Body of pancreas (tissue), 4 donors: ENCODE measurements at regions not wholly inside any gene's neighbourhood (a gene's known extent, or its start where the extent isn't known, plus 50 kb on each side); places are given as distances from the start of the nearest gene placed in this dataset.

ENCODE experiments used
- ATAC-seq: fragments of 150-250 bp; one replicate; pipeline ENCODE4 v1.9.1; 2016
- DNase-seq, 4 donors: peaks; one replicate each; pipeline ENCODE4 v3.0.0-alpha.2; 2019
- H3K27ac ChIP-seq, 4 donors: fragments of 200-600 bp; sonication (generic); 1 replicate in 3 of 4; 2 replicates in 1 of 4; pipeline versions ENCODE4 v1.5.1 to v1.6.1; 2016 to 2019; ENCODE audit warnings: mild to moderate bottlenecking in 1 of 4, mixed read lengths in 1 of 4, moderate library complexity in 1 of 4
- H3K27me3 ChIP-seq, 2 donors: fragments of 200-600 bp; sonication (generic); one replicate each; pipeline ENCODE4 v1.6.0; 2016; ENCODE audit warnings: mild to moderate bottlenecking in 1 of 2
- H3K36me3 ChIP-seq, 2 donors: fragments of 200-600 bp; sonication (generic); replicated peaks in 1 of 2; 2 replicates each; pipeline ENCODE4 v1.5.1; 2016; ENCODE audit warnings: low read depth in 2 of 2; ENCODE audit not compliant: insufficient read depth in 1 of 2
- H3K4me1 ChIP-seq: fragments of 200-600 bp; sonication (generic); one replicate; pipeline ENCODE4 v1.6.0; 2016
- H3K4me3 ChIP-seq, 2 donors: fragments of 200-600 bp; sonication (generic); 1 replicate in 1 of 2; 2 replicates in 1 of 2; pipeline ENCODE4 v1.5.1; 2016 to 2019
- H3K9me3 ChIP-seq, 3 donors: fragments of 200-600 bp; sonication (generic); 1 replicate in 2 of 3; 2 replicates in 1 of 3; pipeline ENCODE4 v1.5.1; 2016
- CTCF ChIP-seq, 7 experiments: fragments of 450-650 bp in 4 of 7; fragments of 200-600 bp in 3 of 7; sonication (generic) in 3 of 7; IDR thresholded peaks; one replicate each; pipeline ENCODE4 v1.5.1; 2016 to 2019; ENCODE audit warnings: antibody characterized with exemption in 7 of 7
- POLR2A ChIP-seq, 3 donors: fragments of 450-650 bp; IDR thresholded peaks; one replicate each; pipeline ENCODE4 v1.6.1; 2016; ENCODE audit warnings: antibody characterized with exemption in 3 of 3, mild to moderate bottlenecking in 2 of 3
- WGBS, 2 donors: methylation state at CpG; one replicate each; pipeline ENCODE4 v1.1.5; 2017; 5-methylcytosine and 5-hydroxymethylcytosine counted together
- intact Hi-C: fragments of 100-400 bp; cut with DNase I; formaldehyde crosslinking; loops from one replicate; pipeline ENCODE4 v1.15.1; 2023

- Histone ChIP-seq H3K4me1 (peaks cover 9% of the 10 kb centered on the region), H3K4me3 (no peak overlapping the region), H3K27me3 (no peaks in the 10 kb centered on the region), H3K9me3 (no peaks in the 10 kb centered on the region), H3K36me3 (no peaks in the 10 kb centered on the region), H3K27ac (no peak overlapping the region)
- TF ChIP-seq POLR2A (IDR thresholded peaks at IDR 0.05) = no peak
- no peak for TF ChIP-seq CTCF (IDR thresholded peaks at IDR 0.05)
- DNase-seq = no peak
- intact Hi-C loops = no loop called here
- 88 to 94% methylated on average over 9 of the region's 9 CpGs for WGBS, 2 donors
- no peak for ATAC-seq
Measured at GRCh38 chr11:109958131-109958820, 134.9 kb upstream of the ZC3H12C start.

DNA sequence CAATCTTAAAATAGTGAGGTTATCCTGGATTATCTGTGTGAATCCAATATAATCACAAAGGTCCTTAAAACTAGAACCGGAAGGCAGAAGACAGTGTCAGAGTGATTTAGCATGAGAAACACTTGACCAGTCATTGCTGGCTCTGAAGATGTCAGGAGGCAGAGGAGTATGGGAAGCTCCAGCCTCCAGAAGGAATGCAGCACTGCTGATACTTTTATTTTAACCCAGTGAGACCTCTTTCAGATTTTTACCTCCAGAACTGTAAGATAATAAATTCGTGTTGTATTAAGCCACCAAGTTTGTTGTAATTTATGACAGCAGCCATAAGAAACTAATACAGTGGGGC lies 134.4 kb upstream of the ZC3H12C start:
- H3K36me3 ChIP-seq = no peaks in the 10 kb centered on the region
- DNase-seq (no peak), ATAC-seq (no peak)
- H3K9me3 ChIP-seq = no peaks in the 10 kb centered on the region
- H3K4me1 ChIP-seq = peaks cover 9% of the 10 kb centered on the region
- WGBS, 2 donors = 60 to 61% methylated on average over 2 of the region's 2 CpGs
- H3K27me3 ChIP-seq = no peaks in the 10 kb centered on the region
- no peak overlapping the region for H3K27ac ChIP-seq
- TF ChIP-seq POLR2A (IDR thresholded peaks at IDR 0.05) = no peak
- TF ChIP-seq CTCF (IDR thresholded peaks at IDR 0.05) = no peak
- intact Hi-C loops = no loop called here
- no peak overlapping the region for H3K4me3 ChIP-seq

- Histone ChIP-seq H3K27me3 (no peaks in the 10 kb centered on the region), H3K4me1 (peaks cover 9% of the 10 kb centered on the region), H3K27ac (peak overlapping the region in 3 of 4 donors; percentile 7 to 69 (median 60)), H3K9me3 (no peaks in the 10 kb centered on the region), H3K36me3 (no peaks in the 10 kb centered on the region), H3K4me3 (no peak overlapping the region)
- TF ChIP-seq CTCF (IDR thresholded peaks at IDR 0.05) (no peak), POLR2A (IDR thresholded peaks at IDR 0.05) (no peak)
- WGBS, 2 donors = 0 to 14% methylated on average over 2 of the region's 2 CpGs
- intact Hi-C loops = no loop called here
- DNase-seq (peak; percentile 78 to 85 (median 83)), ATAC-seq (peak; percentile 98)
Measured at GRCh38 chr11:109960831-109961230, 132.4 kb upstream of the ZC3H12C start.

DNA sequence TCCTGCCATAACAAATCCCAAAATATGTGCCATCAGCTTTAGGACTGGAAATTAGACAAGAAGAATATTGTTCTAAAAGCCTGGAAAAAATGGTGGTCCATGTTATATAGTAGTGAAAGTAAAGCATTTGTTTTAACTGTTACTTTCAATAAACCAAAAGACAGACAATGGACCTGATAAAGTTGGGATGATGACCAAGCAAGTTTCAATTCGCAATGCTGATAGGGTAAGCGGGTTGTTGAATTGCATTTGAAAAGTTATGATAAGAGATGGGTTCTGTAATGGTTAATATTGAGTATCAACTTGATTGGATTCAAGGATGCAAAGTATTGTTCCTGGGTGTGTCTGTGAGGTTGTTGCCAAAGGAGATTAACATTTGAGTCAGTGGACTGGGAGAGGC lies 131.9 kb upstream of the ZC3H12C start:
- DNase-seq (no peak), ATAC-seq (no peak)
- no peak overlapping the region for H3K4me3 ChIP-seq
- 90 to 94% methylated on average over 2 of the region's 2 CpGs for WGBS, 2 donors
- TF ChIP-seq POLR2A (IDR thresholded peaks at IDR 0.05) (no peak), CTCF (IDR thresholded peaks at IDR 0.05) (no peak)
- intact Hi-C loops = no loop called here
- no peaks in the 10 kb centered on the region for H3K36me3 ChIP-seq
- peaks cover 9% of the 10 kb centered on the region for H3K4me1 ChIP-seq
- H3K27me3 ChIP-seq = no peaks in the 10 kb centered on the region
- peak overlapping the region in 2 of 4 donors; percentile 60 to 69 for H3K27ac ChIP-seq
- no peaks in the 10 kb centered on the region for H3K9me3 ChIP-seq

GRCh38 chr11:109963101-109963500 lies 130.1 kb upstream of the ZC3H12C start:
- Histone ChIP-seq H3K27ac (no peak overlapping the region), H3K27me3 (no peaks in the 10 kb centered on the region), H3K4me3 (no peak overlapping the region), H3K4me1 (peaks cover 9% of the 10 kb centered on the region), H3K36me3 (no peaks in the 10 kb centered on the region), H3K9me3 (no peaks in the 10 kb centered on the region)
- 77 to 83% methylated on average over 1 of the region's 1 CpG for WGBS, 2 donors
- TF ChIP-seq POLR2A (IDR thresholded peaks at IDR 0.05) (no peak), CTCF (IDR thresholded peaks at IDR 0.05) (no peak)
- DNase-seq (no peak), ATAC-seq (no peak)
- intact Hi-C loops = no loop called here
